ENCODE measurements at regions not wholly inside any gene's neighbourhood (a gene's known extent, or its start where the extent isn't known, plus 50 kb on each side); places are given as distances from the start of the nearest gene placed in this dataset.

- TF ChIP-seq NR2C2 (CRISPR knock-in tag; IDR thresholded peaks at IDR 0.05) (no peak), CTCF (IDR thresholded peaks at IDR 0.05) (no peak), ATF2 (CRISPR knock-in tag; IDR thresholded peaks at IDR 0.05; ENCODE audit: borderline replicate concordance, low read depth) (no peak), KAT7 (CRISPR knock-in tag; IDR thresholded peaks at IDR 0.05; ENCODE audit: borderline replicate concordance) (no peak), IRF2 (CRISPR knock-in tag; IDR thresholded peaks at IDR 0.05; ENCODE audit: borderline replicate concordance, low read depth) (no peak), SP1 (CRISPR knock-in tag; conservative IDR thresholded peaks at IDR 0.05) (no peak), CBFB (CRISPR knock-in tag; IDR thresholded peaks at IDR 0.05; ENCODE audit: low read depth) (no peak), TEAD4 (CRISPR knock-in tag; IDR thresholded peaks at IDR 0.05) (no peak), IRF1 (CRISPR knock-in tag; IDR thresholded peaks at IDR 0.05) (no peak), ZNF232 (CRISPR knock-in tag; IDR thresholded peaks at IDR 0.05) (no peak), ZSCAN18 (CRISPR knock-in tag; IDR thresholded peaks at IDR 0.05) (no peak)
- TF ChIP-seq, protein P1, sequence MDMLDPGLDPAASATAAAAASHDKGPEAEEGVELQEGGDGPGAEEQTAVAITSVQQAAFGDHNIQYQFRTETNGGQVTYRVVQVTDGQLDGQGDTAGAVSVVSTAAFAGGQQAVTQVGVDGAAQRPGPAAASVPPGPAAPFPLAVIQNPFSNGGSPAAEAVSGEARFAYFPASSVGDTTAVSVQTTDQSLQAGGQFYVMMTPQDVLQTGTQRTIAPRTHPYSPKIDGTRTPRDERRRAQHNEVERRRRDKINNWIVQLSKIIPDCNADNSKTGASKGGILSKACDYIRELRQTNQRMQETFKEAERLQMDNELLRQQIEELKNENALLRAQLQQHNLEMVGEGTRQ (CRISPR knock-in tag; IDR thresholded peaks at IDR 0.05), result no peak
- TF ChIP-seq, protein P2, sequence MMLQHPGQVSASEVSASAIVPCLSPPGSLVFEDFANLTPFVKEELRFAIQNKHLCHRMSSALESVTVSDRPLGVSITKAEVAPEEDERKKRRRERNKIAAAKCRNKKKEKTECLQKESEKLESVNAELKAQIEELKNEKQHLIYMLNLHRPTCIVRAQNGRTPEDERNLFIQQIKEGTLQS (CRISPR knock-in tag; conservative IDR thresholded peaks at IDR 0.05), result no peak
- TF ChIP-seq, protein P3, sequence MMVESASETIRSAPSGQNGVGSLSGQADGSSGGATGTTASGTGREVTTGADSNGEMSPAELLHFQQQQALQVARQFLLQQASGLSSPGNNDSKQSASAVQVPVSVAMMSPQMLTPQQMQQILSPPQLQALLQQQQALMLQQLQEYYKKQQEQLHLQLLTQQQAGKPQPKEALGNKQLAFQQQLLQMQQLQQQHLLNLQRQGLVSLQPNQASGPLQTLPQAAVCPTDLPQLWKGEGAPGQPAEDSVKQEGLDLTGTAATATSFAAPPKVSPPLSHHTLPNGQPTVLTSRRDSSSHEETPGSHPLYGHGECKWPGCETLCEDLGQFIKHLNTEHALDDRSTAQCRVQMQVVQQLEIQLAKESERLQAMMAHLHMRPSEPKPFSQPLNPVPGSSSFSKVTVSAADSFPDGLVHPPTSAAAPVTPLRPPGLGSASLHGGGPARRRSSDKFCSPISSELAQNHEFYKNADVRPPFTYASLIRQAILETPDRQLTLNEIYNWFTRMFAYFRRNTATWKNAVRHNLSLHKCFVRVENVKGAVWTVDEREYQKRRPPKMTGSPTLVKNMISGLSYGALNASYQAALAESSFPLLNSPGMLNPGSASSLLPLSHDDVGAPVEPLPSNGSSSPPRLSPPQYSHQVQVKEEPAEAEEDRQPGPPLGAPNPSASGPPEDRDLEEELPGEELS (CRISPR knock-in tag; IDR thresholded peaks at IDR 0.05), result no peak
Measured at GRCh38 chr3:147008458-147008857, 397.9 kb downstream of the ZIC4 start.

Measured in WTC11 (cell line).